ENCODE measurements at regions not wholly inside any gene's neighbourhood (a gene's known extent, or its start where the extent isn't known, plus 50 kb on each side); places are given as distances from the start of the nearest gene placed in this dataset.

DNA sequence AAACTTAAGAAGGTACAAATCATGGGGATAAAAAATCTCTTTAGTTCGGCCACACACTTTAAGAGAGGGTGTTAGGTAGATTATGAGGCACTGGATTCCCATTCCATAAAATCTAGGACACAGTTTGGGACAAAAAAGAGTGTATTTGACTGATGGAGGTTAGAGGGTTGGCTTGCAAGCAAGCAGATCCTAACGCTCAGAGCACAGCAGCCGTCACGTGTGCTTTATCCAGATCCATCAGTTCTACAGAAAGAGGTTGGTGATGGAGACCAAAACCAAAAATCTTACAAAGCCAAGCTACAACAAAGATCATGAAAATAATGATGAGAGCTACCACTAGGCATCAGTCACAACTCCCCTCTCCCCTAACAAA is 549.4 kb downstream of the TNS3 start:
- H2BK20ac ChIP-seq (ENCODE audit: low read depth, low read length), result no peak overlapping the region
- no peaks in the 10 kb centered on the region for H3K4me1 ChIP-seq (ENCODE audit: control insufficient read depth, insufficient read depth, low read length)
- H3K4me3 ChIP-seq (ENCODE audit: insufficient read depth, low read depth, low read length), result no peak overlapping the region
- H2AFZ ChIP-seq (replicated peaks; ENCODE audit: low read length, poor library complexity), result no peak overlapping the region
- H4K5ac ChIP-seq (ENCODE audit: low read depth, low read length), result no peak overlapping the region
- dilution Hi-C loops (cut with HindIII; ENCODE audit: low sequenced_read_pairs, unreplicated experiment) (no loop called here), intact Hi-C loops (cut with micrococcal nuclease) (no loop called here), in situ Hi-C loops (cut with MboI; ENCODE audit: low sequenced_read_pairs) (no loop called here)
- POLR2A ChIA-PET (ENCODE audit: unreplicated experiment), result no interaction called here
- H2BK15ac ChIP-seq (ENCODE audit: low read depth, low read length), result no peak overlapping the region
- DNase-seq, result no peak
- no peak overlapping the region for H4K8ac ChIP-seq (ENCODE audit: low read depth in 2 of 2, low read length in 2 of 2)
- H3K14ac ChIP-seq (replicated peaks; ENCODE audit: low read depth, low read length), result no peak overlapping the region
- H2AK9ac ChIP-seq (replicated peaks; ENCODE audit: low read depth, low read length, poor library complexity), result no peak overlapping the region
- H3K4me2 ChIP-seq (ENCODE audit: low read depth, low read length), result no peak overlapping the region
- no peak overlapping the region for H2BK120ac ChIP-seq (ENCODE audit: low read depth, low read length)
- H3K9me3 ChIP-seq (ENCODE audit: control insufficient read depth, insufficient read depth, low read length), result no peaks in the 10 kb centered on the region
- no peak for ATAC-seq (ENCODE audit: low read depth)
- H3K4ac ChIP-seq (ENCODE audit: low read depth, low read length), result no peak overlapping the region
- H2AK5ac ChIP-seq (ENCODE audit: low read depth, low read length), result no peak overlapping the region
- no peaks in the 10 kb centered on the region for H3K36me3 ChIP-seq (ENCODE audit: control insufficient read depth, insufficient read depth, low read length)
- no peak overlapping the region for H3K9ac ChIP-seq (ENCODE audit: low read depth, low read length)
- CTCF ChIA-PET, result interaction anchor here (0.6 to 1.1 kb wide), 2 partner anchors 19 to 23 kb away, joined by 4 to 5 read pairs; no protein-coding TSS in a partner anchor
- H3K9me1 ChIP-seq (ENCODE audit: insufficient read depth, low read length), result no peaks in the 10 kb centered on the region
- H3K56ac ChIP-seq (ENCODE audit: extremely low read depth, insufficient read depth, low read length), result no peak overlapping the region
- no peak overlapping the region for H2BK5ac ChIP-seq (ENCODE audit: low read depth, low read length, poor library complexity, severe bottlenecking)
- no TSS peak for BruUV-seq (replicated peaks)
- no peak for TF ChIP-seq NFE2L2 (IDR thresholded peaks at IDR 0.05; ENCODE audit: low read depth, low read length)
- TF ChIP-seq RCOR1 (IDR thresholded peaks at IDR 0.05; ENCODE audit: insufficient replicate concordance, low read length), result no peak
- H4K20me1 ChIP-seq (ENCODE audit: insufficient read depth, low read length), result no peaks in the 10 kb centered on the region
- no CpG with 5 or more reads among the region's 4 CpGs for WGBS, 2 experiments (ENCODE audit: extremely low coverage in 2 of 2, insufficient read length in 1 of 2)
- no peak overlapping the region for H3K18ac ChIP-seq (ENCODE audit: low read depth, low read length)
- H3K27me3 ChIP-seq (ENCODE audit: control insufficient read depth, insufficient read depth, low read length), result peaks cover 12% of the 10 kb centered on the region
- H3K27ac ChIP-seq (ENCODE audit: insufficient read depth, low read length), result no peak overlapping the region
- H3K23ac ChIP-seq (ENCODE audit: low read depth, low read length), result no peak overlapping the region
- H3K79me1 ChIP-seq (ENCODE audit: low read depth in 1 of 2, low read length in 2 of 2), result no peaks in the 10 kb centered on the region
- no peak overlapping the region for H4K91ac ChIP-seq (ENCODE audit: insufficient read depth, low read depth, low read length)

Measured in IMR-90 (cell line).